CD14-positive monocyte (primary cell): ENCODE measurements at regions not wholly inside any gene's neighbourhood (a gene's known extent, or its start where the extent isn't known, plus 50 kb on each side); places are given as distances from the start of the nearest gene placed in this dataset.

Experiments used
- DNase-seq, 3 donors: peaks; one replicate each; pipeline ENCODE4 v3.0.0-alpha.2; 2011 to 2022
- H2AFZ ChIP-seq: 2 replicates; pipeline ENCODE4 v1.6.0; 2012; ENCODE audit warnings: mild to moderate bottlenecking, low read depth, low read length, inconsistent platforms; ENCODE audit not compliant: insufficient read depth, poor library complexity, severe bottlenecking
- H3K27ac ChIP-seq, 2 donors: 1 replicate in 1 of 2; 2 replicates in 1 of 2; pipeline ENCODE4 v1.5.1; 2012 to 2013; ENCODE audit warnings: low read length in 2 of 2, control low read depth in 1 of 2, inconsistent platforms in 1 of 2, low read depth in 1 of 2, mild to moderate bottlenecking in 1 of 2
- H3K27me3 ChIP-seq, 2 donors: one replicate each; pipeline versions ENCODE4 v1.6.0 to v1.6.1; 2011 to 2013; ENCODE audit warnings: low read length in 2 of 2; ENCODE audit not compliant: control insufficient read depth in 2 of 2, insufficient read depth in 2 of 2
- H3K36me3 ChIP-seq, 2 donors: replicated peaks in 1 of 2; 1 replicate in 1 of 2; 2 replicates in 1 of 2; pipeline versions ENCODE4 v1.5.1 to v1.6.1; 2012 to 2013; ENCODE audit warnings: low read length in 2 of 2, control low read depth in 1 of 2, inconsistent platforms in 1 of 2, mild to moderate bottlenecking in 1 of 2; ENCODE audit not compliant: insufficient read depth in 2 of 2, control insufficient read depth in 1 of 2
- H3K4me1 ChIP-seq, 2 donors: 1 replicate in 1 of 2; 2 replicates in 1 of 2; pipeline versions ENCODE4 v1.5.1 to v1.6.1; 2012 to 2013; ENCODE audit warnings: low read length in 2 of 2, control low read depth in 1 of 2, inconsistent platforms in 1 of 2, mild to moderate bottlenecking in 1 of 2, moderate library complexity in 1 of 2; ENCODE audit not compliant: insufficient read depth in 2 of 2, control insufficient read depth in 1 of 2
- H3K4me2 ChIP-seq: replicated peaks from 2 replicates; pipeline ENCODE3; 2012; ENCODE audit warnings: low read length, moderate library complexity, mild to moderate bottlenecking; ENCODE audit not compliant: poor library complexity, severe bottlenecking; ENCODE audit errors: extremely low read depth
- H3K4me3 ChIP-seq, 3 experiments: fragments of 200-600 bp in 1 of 3; sonication (generic) in 1 of 3; replicated peaks in 1 of 3; 1 replicate in 2 of 3; 2 replicates in 1 of 3; pipeline ENCODE4 v1.5.1; 2011 to 2013; ENCODE audit warnings: low read length in 3 of 3, mild to moderate bottlenecking in 3 of 3, control low read depth in 2 of 3, low read depth in 2 of 3, inconsistent platforms in 1 of 3, moderate library complexity in 1 of 3
- H3K79me2 ChIP-seq: 2 replicates; pipeline ENCODE4 v1.6.0; 2012; ENCODE audit warnings: mild to moderate bottlenecking, control low read depth, inconsistent platforms, low read length, moderate library complexity; ENCODE audit not compliant: insufficient read depth
- H3K9ac ChIP-seq: 2 replicates; pipeline ENCODE4 v1.6.0; 2017; ENCODE audit warnings: low read length, mild to moderate bottlenecking; ENCODE audit not compliant: insufficient read depth, poor library complexity, severe bottlenecking
- H3K9me3 ChIP-seq, 2 donors: replicated peaks in 1 of 2; 1 replicate in 1 of 2; 2 replicates in 1 of 2; pipeline versions ENCODE4 v1.5.1 to v1.6.1; 2012 to 2013; ENCODE audit warnings: low read length in 2 of 2, control low read depth in 1 of 2; ENCODE audit not compliant: control insufficient read depth in 1 of 2, insufficient read depth in 1 of 2
- H4K20me1 ChIP-seq: 2 replicates; pipeline ENCODE4 v1.6.0; 2012; ENCODE audit warnings: mild to moderate bottlenecking, low read length, control low read depth, moderate library complexity; ENCODE audit not compliant: insufficient read depth
- H3K27ac Mint-ChIP-seq, 7 donors: one replicate each; pipeline ENCODE4 v1.8.0; 2020; ENCODE audit warnings: mild to moderate bottlenecking in 7 of 7, mixed read lengths in 7 of 7, moderate library complexity in 6 of 7, inconsistent platforms in 2 of 7
- H3K27me3 Mint-ChIP-seq, 3 donors: one replicate each; pipeline ENCODE4 v1.8.0; 2021 to 2022; ENCODE audit warnings: low read depth in 3 of 3, mild to moderate bottlenecking in 3 of 3, mixed read lengths in 3 of 3, moderate library complexity in 3 of 3, inconsistent platforms in 1 of 3
- H3K36me3 Mint-ChIP-seq, 2 donors: one replicate each; pipeline ENCODE4 v1.8.0; 2020; ENCODE audit warnings: mixed read lengths in 2 of 2, inconsistent platforms in 1 of 2, mild to moderate bottlenecking in 1 of 2
- H3K4me1 Mint-ChIP-seq: one replicate; pipeline ENCODE4 v1.8.0; 2020; ENCODE audit warnings: mild to moderate bottlenecking, mixed read lengths
- H3K4me3 Mint-ChIP-seq, 2 donors: one replicate each; pipeline ENCODE4 v1.8.0; 2020; ENCODE audit warnings: mild to moderate bottlenecking in 2 of 2, mixed read lengths in 2 of 2, moderate library complexity in 1 of 2
- H3K9me3 Mint-ChIP-seq, 7 donors: one replicate each; pipeline ENCODE4 v1.8.0; 2020 to 2022; ENCODE audit warnings: mixed read lengths in 7 of 7, mild to moderate bottlenecking in 6 of 7, moderate library complexity in 6 of 7, inconsistent platforms in 2 of 7
- WGBS: methylation state at CpG from one replicate; pipeline ENCODE4 v1.1.5; 2013; ENCODE audit warnings: missing lambda C conversion rate; ENCODE audit not compliant: insufficient coverage; 5-methylcytosine and 5-hydroxymethylcytosine counted together
- intact Hi-C, 2 donors: fragments of 100-400 bp; cut with micrococcal nuclease; formaldehyde crosslinking; loops; one replicate each; pipeline versions ENCODE4 v1.15.0 to v1.15.1; 2023
- TF ChIP-seq, protein P1 (sequence below): fragments of 200-600 bp; IDR thresholded peaks from one replicate; pipeline ENCODE4 v1.8.0; 2022; ENCODE audit warnings: antibody characterized with exemption, mild to moderate bottlenecking

DNA sequence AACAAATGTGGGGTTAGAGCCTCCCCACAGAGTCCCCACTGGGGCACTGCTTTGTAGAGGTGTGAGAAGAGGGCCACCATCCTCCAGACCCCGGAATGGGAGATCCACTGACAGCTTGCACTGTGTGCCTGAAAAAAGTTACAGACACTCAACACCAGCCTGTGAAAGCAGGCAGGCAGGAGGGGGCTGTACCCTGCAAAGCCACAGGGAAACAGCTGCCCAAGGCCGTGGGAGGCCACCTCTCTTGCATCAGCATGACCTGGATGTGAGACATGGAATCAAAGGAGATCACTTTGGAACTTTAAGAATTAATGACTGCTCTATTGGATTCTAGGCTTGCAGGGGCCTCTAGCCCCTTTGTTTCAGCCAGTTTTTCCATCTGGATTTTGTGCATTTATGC lies 782.3 kb downstream of the BRINP1 start:
- H3K4me3 Mint-ChIP-seq, result no peak overlapping the region
- Histone ChIP-seq H3K27ac (no peak overlapping the region), H4K20me1 (no peaks in the 10 kb centered on the region), H3K27me3 (no peaks in the 10 kb centered on the region), H3K36me3 (no peaks in the 10 kb centered on the region), H3K9me3 (peaks cover 0 to 12% of the 10 kb centered on the region in 2 donors), H2AFZ (no peak overlapping the region), H3K9ac (no peak overlapping the region), H3K4me2 (no peak overlapping the region), H3K4me3 (no peak overlapping the region), H3K79me2 (no peaks in the 10 kb centered on the region), H3K4me1 (no peaks in the 10 kb centered on the region)
- H3K4me1 Mint-ChIP-seq, result no peaks in the 10 kb centered on the region
- peaks cover 0 to 11% (median 6%) of the 10 kb centered on the region in 7 donors for H3K9me3 Mint-ChIP-seq
- no peaks in the 10 kb centered on the region for H3K36me3 Mint-ChIP-seq
- no peak overlapping the region for H3K27ac Mint-ChIP-seq
- H3K27me3 Mint-ChIP-seq, result no peaks in the 10 kb centered on the region
- TF ChIP-seq, protein P1, sequence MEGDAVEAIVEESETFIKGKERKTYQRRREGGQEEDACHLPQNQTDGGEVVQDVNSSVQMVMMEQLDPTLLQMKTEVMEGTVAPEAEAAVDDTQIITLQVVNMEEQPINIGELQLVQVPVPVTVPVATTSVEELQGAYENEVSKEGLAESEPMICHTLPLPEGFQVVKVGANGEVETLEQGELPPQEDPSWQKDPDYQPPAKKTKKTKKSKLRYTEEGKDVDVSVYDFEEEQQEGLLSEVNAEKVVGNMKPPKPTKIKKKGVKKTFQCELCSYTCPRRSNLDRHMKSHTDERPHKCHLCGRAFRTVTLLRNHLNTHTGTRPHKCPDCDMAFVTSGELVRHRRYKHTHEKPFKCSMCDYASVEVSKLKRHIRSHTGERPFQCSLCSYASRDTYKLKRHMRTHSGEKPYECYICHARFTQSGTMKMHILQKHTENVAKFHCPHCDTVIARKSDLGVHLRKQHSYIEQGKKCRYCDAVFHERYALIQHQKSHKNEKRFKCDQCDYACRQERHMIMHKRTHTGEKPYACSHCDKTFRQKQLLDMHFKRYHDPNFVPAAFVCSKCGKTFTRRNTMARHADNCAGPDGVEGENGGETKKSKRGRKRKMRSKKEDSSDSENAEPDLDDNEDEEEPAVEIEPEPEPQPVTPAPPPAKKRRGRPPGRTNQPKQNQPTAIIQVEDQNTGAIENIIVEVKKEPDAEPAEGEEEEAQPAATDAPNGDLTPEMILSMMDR, result no peak
- WGBS, result 38% methylated on average over 1 of the region's 2 CpGs
- DNase-seq, result no peak
- intact Hi-C loops, result no loop called here

DNA sequence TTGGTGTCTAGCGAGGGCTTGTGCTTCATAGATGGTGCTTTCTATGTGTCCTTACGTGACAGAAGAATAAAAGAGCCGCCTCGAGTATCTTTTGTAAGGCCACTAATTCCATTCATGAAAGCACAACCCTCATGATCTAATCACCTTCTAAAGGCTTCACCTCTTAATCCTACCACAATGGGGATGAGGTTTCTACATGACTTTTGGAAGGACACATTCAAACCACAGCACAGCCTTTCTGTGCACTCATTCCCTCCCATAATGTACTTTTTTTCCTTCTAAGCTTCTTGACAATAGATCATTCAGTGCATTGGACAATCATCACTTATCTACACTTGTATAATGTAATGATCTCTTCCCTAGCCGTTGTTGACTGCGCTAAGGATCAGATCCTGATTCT lies 774.8 kb downstream of the BRINP1 start:
- H3K4me1 Mint-ChIP-seq, result no peaks in the 10 kb centered on the region
- Histone ChIP-seq H3K36me3 (no peaks in the 10 kb centered on the region), H3K9me3 (no peaks in the 10 kb centered on the region), H3K4me2 (no peak overlapping the region), H3K27ac (no peak overlapping the region), H4K20me1 (no peaks in the 10 kb centered on the region), H3K9ac (no peak overlapping the region), H3K4me1 (no peaks in the 10 kb centered on the region), H3K79me2 (no peaks in the 10 kb centered on the region), H3K27me3 (no peaks in the 10 kb centered on the region), H3K4me3 (no peak overlapping the region), H2AFZ (no peak overlapping the region)
- no peak overlapping the region for H3K27ac Mint-ChIP-seq
- no peaks in the 10 kb centered on the region for H3K36me3 Mint-ChIP-seq
- H3K27me3 Mint-ChIP-seq, result no peaks in the 10 kb centered on the region
- no peak for DNase-seq
- intact Hi-C loops, result no loop called here
- H3K9me3 Mint-ChIP-seq, result peaks cover 0 to 2% (median 0%) of the 10 kb centered on the region in 7 donors
- TF ChIP-seq, protein P1, result no peak
- H3K4me3 Mint-ChIP-seq, result no peak overlapping the region
- WGBS, result 92% methylated on average over 2 of the region's 6 CpGs
